HG03039 (cell line): ENCODE measurements at regions not wholly inside any gene's neighbourhood (a gene's known extent, or its start where the extent isn't known, plus 50 kb on each side); places are given as distances from the start of the nearest gene placed in this dataset.
"Not testable (repeated sequence)": the region's sequence is repeated elsewhere in the genome, so short reads cannot be mapped to it uniquely, and the experiment has no call there.

Source experiments
- ATAC-seq: cut with Tn5 transposase; IDR thresholded peaks from one replicate; pipeline ENCODE4 v1.9.1; 2021; ENCODE audit warnings: mild to moderate bottlenecking, moderate library complexity; ENCODE audit not compliant: unreplicated experiment

GRCh38 chr9:75274781-75275180 is 186.5 kb downstream of the OSTF1 start:
- no peak for ATAC-seq

GRCh38 chr9:75282047-75282446 is 193.7 kb downstream of the OSTF1 start:
- ATAC-seq, result no peak

- no peak for ATAC-seq
Measured at GRCh38 chr9:75289332-75289731, 201.0 kb downstream of the OSTF1 start.

- no peak for ATAC-seq
Measured at GRCh38 chr9:75299324-75299723, 211.0 kb downstream of the OSTF1 start.

GRCh38 chr9:75333624-75334023 is 245.3 kb downstream of the OSTF1 start:
- ATAC-seq, result no peak

GRCh38 chr9:75358846-75359245 is 270.5 kb downstream of the OSTF1 start:
- no peak for ATAC-seq

GRCh38 chr9:75359638-75360037 is 271.3 kb downstream of the OSTF1 start:
- ATAC-seq, result no peak

GRCh38 chr9:75360252-75360651 is 271.9 kb downstream of the OSTF1 start:
- ATAC-seq, result no peak

- not testable (repeated sequence) for ATAC-seq
Measured at GRCh38 chr9:75362446-75362845, 274.1 kb downstream of the OSTF1 start.

GRCh38 chr9:75365196-75365595 is 276.9 kb downstream of the OSTF1 start:
- ATAC-seq, result no peak

GRCh38 chr9:75369989-75370388 is 281.7 kb downstream of the OSTF1 start:
- ATAC-seq, result no peak

- ATAC-seq, result no peak
Measured at GRCh38 chr9:75372499-75373268, 284.4 kb downstream of the OSTF1 start.

GRCh38 chr9:75376680-75377254 is 288.5 kb downstream of the OSTF1 start:
- ATAC-seq, result no peak

- ATAC-seq, result no peak
Measured at GRCh38 chr9:75378036-75378435, 289.7 kb downstream of the OSTF1 start.

- no peak for ATAC-seq
Measured at GRCh38 chr9:75378926-75379325, 290.6 kb downstream of the OSTF1 start.

GRCh38 chr9:75382126-75382525 is 293.8 kb downstream of the OSTF1 start:
- no peak for ATAC-seq

GRCh38 chr9:75383420-75384034 is 295.2 kb downstream of the OSTF1 start:
- ATAC-seq, result not testable (repeated sequence)

- ATAC-seq, result no peak
Measured at GRCh38 chr9:75385236-75385635, 296.9 kb downstream of the OSTF1 start.

- no peak for ATAC-seq
Measured at GRCh38 chr9:75389101-75389500, 300.8 kb downstream of the OSTF1 start.

GRCh38 chr9:75390951-75391350 is 302.6 kb downstream of the OSTF1 start:
- ATAC-seq, result no peak

- ATAC-seq, result no peak
Measured at GRCh38 chr9:75391497-75391896, 303.2 kb downstream of the OSTF1 start.

- ATAC-seq, result no peak
Measured at GRCh38 chr9:75395336-75395735, 307.0 kb downstream of the OSTF1 start.
